MG63 (cell line): ENCODE measurements at regions not wholly inside any gene's neighbourhood (a gene's known extent, or its start where the extent isn't known, plus 50 kb on each side); places are given as distances from the start of the nearest gene placed in this dataset.

ENCODE experiments used
- DNase-seq: peaks from one replicate; pipeline ENCODE4 v3.0.0-alpha.2; 2020
- H3K27me3 ChIP-seq: fragments of 250-450 bp; sonication (Bioruptor Pico); 2 replicates; pipeline ENCODE4 v1.5.1; 2020; ENCODE audit warnings: mild to moderate bottlenecking, moderate library complexity
- H3K36me3 ChIP-seq: fragments of 250-450 bp; sonication (Bioruptor Pico); 2 replicates; pipeline ENCODE4 v1.5.1; 2020; ENCODE audit warnings: mild to moderate bottlenecking, moderate library complexity
- H3K4me3 ChIP-seq: fragments of 250-450 bp; sonication (Bioruptor Pico); 2 replicates; pipeline ENCODE4 v1.5.1; 2020; ENCODE audit warnings: mild to moderate bottlenecking, moderate library complexity
- H3K9me3 ChIP-seq: fragments of 250-450 bp; sonication (Bioruptor Pico); 2 replicates; pipeline ENCODE4 v1.5.1; 2020; ENCODE audit warnings: mild to moderate bottlenecking, moderate library complexity

DNA sequence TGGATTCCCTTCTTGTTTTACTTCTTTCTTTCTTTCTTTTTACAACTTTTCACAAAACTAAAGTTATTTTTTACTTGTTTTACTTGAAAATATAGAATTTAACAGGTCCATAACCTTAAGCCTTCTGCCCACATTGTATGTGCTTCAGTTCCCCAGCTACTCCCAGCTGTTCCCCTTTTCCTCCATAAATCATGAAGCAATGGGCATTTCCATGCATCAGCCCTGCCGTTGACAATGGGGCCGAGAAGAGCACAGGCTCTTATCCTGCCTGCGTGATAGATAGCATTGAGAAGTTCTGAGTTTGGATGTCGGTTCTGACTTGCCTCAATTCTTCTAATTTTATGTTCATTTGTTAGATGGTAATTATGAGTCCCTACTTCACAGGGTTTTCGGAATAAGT, 583.8 kb downstream of the CDH26 start:
- H3K27me3 ChIP-seq, result peaks cover 3% of the 10 kb centered on the region; the same call in 1 of the 2 replicates
- H3K4me3 ChIP-seq, result no peak overlapping the region
- DNase-seq, result no peak
- H3K36me3 ChIP-seq, result no peaks in the 10 kb centered on the region
- H3K9me3 ChIP-seq, result peaks cover 2% of the 10 kb centered on the region

- H3K36me3 ChIP-seq, result no peaks in the 10 kb centered on the region
- DNase-seq, result no peak
- H3K4me3 ChIP-seq, result no peak overlapping the region
- peaks cover 3% of the 10 kb centered on the region; the same call in 1 of the 2 replicates for H3K27me3 ChIP-seq
- peaks cover 2% of the 10 kb centered on the region for H3K9me3 ChIP-seq
Observed at GRCh38 chr20:60543598-60543997, 585.4 kb downstream of the CDH26 start.

GRCh38 chr20:60553095-60553494, 594.9 kb downstream of the CDH26 start:
- no peaks in the 10 kb centered on the region for H3K9me3 ChIP-seq
- no peak for DNase-seq
- no peak overlapping the region for H3K4me3 ChIP-seq
- H3K36me3 ChIP-seq, result no peaks in the 10 kb centered on the region
- H3K27me3 ChIP-seq, result no peaks in the 10 kb centered on the region

GRCh38 chr20:60558486-60558885, 600.3 kb downstream of the CDH26 start:
- peaks cover 4% of the 10 kb centered on the region; the same call in 1 of the 2 replicates for H3K27me3 ChIP-seq
- DNase-seq, result no peak
- H3K9me3 ChIP-seq, result no peaks in the 10 kb centered on the region
- no peak overlapping the region for H3K4me3 ChIP-seq
- no peaks in the 10 kb centered on the region for H3K36me3 ChIP-seq

- H3K9me3 ChIP-seq, result no peaks in the 10 kb centered on the region
- no peak for DNase-seq
Observed at GRCh38 chr20:60559462-60559861, 601.2 kb downstream of the CDH26 start.

GRCh38 chr20:60561052-60561451, 602.8 kb downstream of the CDH26 start:
- Histone ChIP-seq H3K4me3 (no peak overlapping the region), H3K27me3 (peaks cover 4% of the 10 kb centered on the region; the same call in 1 of the 2 replicates), H3K36me3 (no peaks in the 10 kb centered on the region), H3K9me3 (no peaks in the 10 kb centered on the region)
- DNase-seq, result no peak

More at GRCh38 chr20:60559462-60559861, 601.2 kb downstream of the CDH26 start:
- H3K36me3 ChIP-seq, result no peaks in the 10 kb centered on the region
- no peak overlapping the region for H3K4me3 ChIP-seq
- H3K27me3 ChIP-seq, result peaks cover 4% of the 10 kb centered on the region; the same call in 1 of the 2 replicates

- no peak overlapping the region for H3K4me3 ChIP-seq
- DNase-seq, result no peak
- no peaks in the 10 kb centered on the region for H3K9me3 ChIP-seq
- H3K36me3 ChIP-seq, result no peaks in the 10 kb centered on the region
- peaks cover 4% of the 10 kb centered on the region for H3K27me3 ChIP-seq
Observed at GRCh38 chr20:60565083-60565482, 606.9 kb downstream of the CDH26 start.

DNA sequence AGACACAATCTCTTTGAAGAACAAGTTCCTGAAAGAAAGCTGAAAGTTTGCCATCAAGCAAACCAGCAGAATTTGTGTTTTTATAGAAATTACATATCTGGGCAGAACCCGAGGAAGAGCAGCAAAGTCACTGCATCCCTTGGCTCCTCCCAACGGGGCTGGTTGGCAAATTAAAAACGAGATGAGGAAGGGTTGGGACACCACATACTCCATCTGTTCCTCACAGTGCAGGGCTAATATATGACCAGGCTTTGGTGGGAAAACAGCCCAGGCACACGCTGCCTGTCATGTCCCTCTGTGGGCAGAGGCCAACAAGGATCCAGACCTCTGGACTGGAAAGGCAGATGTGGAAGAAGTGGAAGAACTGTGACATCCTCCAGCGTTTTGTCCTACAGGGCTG, 607.3 kb downstream of the CDH26 start:
- no peaks in the 10 kb centered on the region for H3K36me3 ChIP-seq
- peaks cover 4% of the 10 kb centered on the region for H3K27me3 ChIP-seq
- DNase-seq, result no peak
- H3K9me3 ChIP-seq, result no peaks in the 10 kb centered on the region
- no peak overlapping the region for H3K4me3 ChIP-seq

- H3K36me3 ChIP-seq, result no peaks in the 10 kb centered on the region
- H3K4me3 ChIP-seq, result no peak overlapping the region
- no peaks in the 10 kb centered on the region for H3K9me3 ChIP-seq
- no peaks in the 10 kb centered on the region; the same call in 1 of the 2 replicates for H3K27me3 ChIP-seq
- no peak for DNase-seq
Observed at GRCh38 chr20:60569116-60569515, 610.9 kb downstream of the CDH26 start.

GRCh38 chr20:60570481-60571277, 612.5 kb downstream of the CDH26 start:
- no peak for DNase-seq
- no peak overlapping the region for H3K4me3 ChIP-seq
- no peaks in the 10 kb centered on the region for H3K9me3 ChIP-seq

DNA sequence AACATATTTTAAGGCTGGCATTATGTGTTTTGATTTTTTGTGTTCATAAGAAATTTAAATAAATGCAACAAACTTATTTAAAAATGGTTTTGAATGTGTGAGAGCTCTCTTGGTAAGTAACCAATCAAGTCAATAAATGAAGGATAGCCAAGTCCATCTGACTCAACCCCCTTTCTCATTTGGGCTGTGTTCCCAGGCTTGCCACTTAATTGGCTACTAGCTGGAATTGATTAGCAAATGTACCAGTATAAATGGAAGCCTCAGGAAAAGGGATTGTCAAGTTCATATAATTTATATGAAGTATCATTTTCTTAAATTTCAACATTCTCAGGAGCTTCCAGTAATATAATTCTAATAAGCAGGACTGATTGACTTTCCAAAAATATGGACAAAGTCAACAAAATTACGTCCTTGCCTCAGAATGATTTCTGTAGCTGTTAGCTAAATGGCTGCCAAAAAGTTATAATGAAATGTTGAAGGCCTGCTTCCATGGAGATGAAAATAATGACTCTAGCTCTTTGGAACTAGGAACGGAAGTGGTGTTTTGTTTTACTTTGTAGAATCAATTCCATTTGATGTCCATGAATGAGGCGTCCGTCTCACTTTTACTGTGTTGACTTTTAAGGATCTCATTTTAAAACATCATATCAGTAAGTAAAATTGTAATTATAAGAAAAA, 614.9 kb downstream of the CDH26 start:
- Histone ChIP-seq H3K27me3 (no peaks in the 10 kb centered on the region; the same call in 1 of the 2 replicates), H3K9me3 (no peaks in the 10 kb centered on the region), H3K36me3 (no peaks in the 10 kb centered on the region), H3K4me3 (no peak overlapping the region)
- DNase-seq, result peak; percentile 17

More at GRCh38 chr20:60570481-60571277, 612.5 kb downstream of the CDH26 start:
- Histone ChIP-seq H3K27me3 (no peaks in the 10 kb centered on the region; the same call in 1 of the 2 replicates), H3K36me3 (no peaks in the 10 kb centered on the region)

- no peaks in the 10 kb centered on the region for H3K36me3 ChIP-seq
Observed at GRCh38 chr20:60576236-60576635, 618.0 kb downstream of the CDH26 start.

DNA sequence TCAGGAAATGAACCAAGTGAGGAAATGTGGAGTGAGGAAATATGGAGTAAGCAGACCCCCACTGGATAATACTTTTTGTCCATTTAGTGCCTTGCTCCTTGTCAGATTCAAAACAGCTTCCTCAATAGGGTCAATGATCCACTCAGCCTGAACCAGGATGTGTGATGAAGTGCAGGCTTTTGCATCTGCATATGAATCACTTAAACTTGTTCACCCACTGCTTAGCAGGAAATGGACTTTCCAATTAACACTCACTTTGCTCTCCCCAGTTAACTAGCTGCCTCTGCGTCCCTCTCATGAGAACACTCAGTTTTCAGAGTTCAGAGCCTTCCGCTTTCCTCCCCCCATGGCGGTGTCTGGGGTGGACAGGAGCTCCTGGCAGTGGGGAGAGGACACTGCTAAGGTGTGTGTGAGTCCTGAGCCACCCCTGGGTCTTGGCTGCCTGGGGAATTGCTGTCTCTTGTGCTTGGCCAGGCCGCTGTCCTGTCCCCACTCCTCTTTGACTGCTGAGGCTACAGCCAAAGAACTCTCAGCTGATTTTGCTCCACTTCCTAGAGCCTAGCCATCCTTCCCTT, 621.8 kb downstream of the CDH26 start:
- H3K4me3 ChIP-seq, result no peak overlapping the region
- H3K36me3 ChIP-seq, result no peaks in the 10 kb centered on the region
- DNase-seq, result no peak
- H3K9me3 ChIP-seq, result no peaks in the 10 kb centered on the region
- peaks cover 7% of the 10 kb centered on the region; the same call in 1 of the 2 replicates for H3K27me3 ChIP-seq

More at GRCh38 chr20:60576236-60576635, 618.0 kb downstream of the CDH26 start:
- Histone ChIP-seq H3K4me3 (no peak overlapping the region), H3K9me3 (no peaks in the 10 kb centered on the region), H3K27me3 (no peaks in the 10 kb centered on the region)
- DNase-seq, result no peak

- Histone ChIP-seq H3K9me3 (no peaks in the 10 kb centered on the region), H3K27me3 (peaks cover 7% of the 10 kb centered on the region; the same call in 1 of the 2 replicates), H3K4me3 (no peak overlapping the region), H3K36me3 (no peaks in the 10 kb centered on the region)
- DNase-seq, result no peak
Observed at GRCh38 chr20:60581606-60582115, 623.4 kb downstream of the CDH26 start.

- DNase-seq, result no peak
Observed at GRCh38 chr20:60583741-60584140, 625.5 kb downstream of the CDH26 start.

DNA sequence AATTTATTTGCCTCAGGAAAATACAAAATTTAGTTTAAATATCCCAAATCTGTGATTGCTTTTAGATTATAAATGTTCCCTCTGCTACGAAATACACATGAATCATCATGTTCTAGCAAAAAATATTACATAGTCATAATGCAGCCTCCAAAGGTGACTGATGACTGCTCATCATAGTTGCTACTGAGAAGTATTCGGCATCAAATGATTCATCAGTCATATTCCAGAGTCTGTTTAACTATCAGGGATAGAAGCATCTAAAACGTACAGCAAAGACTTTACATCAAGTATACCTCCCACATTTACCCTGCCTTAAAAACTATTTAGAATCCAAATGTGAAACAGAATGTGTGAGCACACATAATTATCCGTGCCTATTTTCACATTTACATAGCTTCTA, 626.0 kb downstream of the CDH26 start:
- no peak for DNase-seq
- Histone ChIP-seq H3K27me3 (peaks cover 7% of the 10 kb centered on the region; the same call in 1 of the 2 replicates), H3K4me3 (no peak overlapping the region), H3K9me3 (no peaks in the 10 kb centered on the region), H3K36me3 (no peaks in the 10 kb centered on the region)

More at GRCh38 chr20:60583741-60584140, 625.5 kb downstream of the CDH26 start:
- no peaks in the 10 kb centered on the region for H3K36me3 ChIP-seq
- peaks cover 7% of the 10 kb centered on the region; the same call in 1 of the 2 replicates for H3K27me3 ChIP-seq
- H3K4me3 ChIP-seq, result no peak overlapping the region
- no peaks in the 10 kb centered on the region for H3K9me3 ChIP-seq

DNA sequence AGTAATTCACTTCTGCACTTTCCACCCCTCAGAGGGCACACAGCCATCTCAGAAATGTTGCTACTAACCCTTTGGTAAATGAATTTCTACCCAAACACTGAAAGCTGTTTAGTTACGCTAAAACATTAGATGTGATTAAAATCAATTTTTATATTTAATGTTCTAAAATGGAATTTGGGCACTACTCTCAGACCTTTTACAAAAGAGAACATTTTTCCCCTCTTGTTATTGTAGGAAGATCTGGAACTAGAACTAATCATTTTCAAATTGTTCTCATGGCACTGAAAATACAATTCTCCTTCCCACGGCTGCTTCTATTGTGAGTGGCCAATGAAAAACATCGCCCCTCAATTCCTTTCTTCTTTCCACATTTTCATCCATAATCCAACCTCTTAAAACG, 627.4 kb downstream of the CDH26 start:
- Histone ChIP-seq H3K9me3 (no peaks in the 10 kb centered on the region), H3K36me3 (no peaks in the 10 kb centered on the region), H3K27me3 (peaks cover 7% of the 10 kb centered on the region; the same call in 1 of the 2 replicates), H3K4me3 (no peak overlapping the region)
- no peak for DNase-seq
